ENCODE measurements at regions not wholly inside any gene's neighbourhood (a gene's known extent, or its start where the extent isn't known, plus 50 kb on each side); places are given as distances from the start of the nearest gene placed in this dataset.

DNA sequence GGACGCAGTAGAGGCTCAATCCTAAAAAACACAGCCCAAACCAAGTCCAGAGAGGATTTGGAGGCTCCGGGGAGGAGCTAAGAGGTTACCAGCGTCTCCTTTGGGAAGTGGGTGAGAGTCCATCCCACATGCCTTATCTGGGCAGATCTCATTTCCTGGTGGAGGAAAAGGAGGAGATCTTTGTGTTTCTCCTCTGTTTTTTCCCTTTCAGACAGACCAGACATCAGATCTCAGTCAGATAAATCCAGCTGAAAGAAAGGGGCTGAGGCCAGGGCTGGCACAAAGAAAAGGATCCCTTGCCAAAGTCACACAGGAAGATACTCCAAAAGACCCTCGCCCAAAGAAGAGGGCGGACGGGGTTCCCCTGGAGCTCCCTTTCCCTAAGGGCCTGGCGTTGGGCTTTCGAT is 58.3 kb upstream of the COMTD1 start:
- TF ChIP-seq, protein P1, sequence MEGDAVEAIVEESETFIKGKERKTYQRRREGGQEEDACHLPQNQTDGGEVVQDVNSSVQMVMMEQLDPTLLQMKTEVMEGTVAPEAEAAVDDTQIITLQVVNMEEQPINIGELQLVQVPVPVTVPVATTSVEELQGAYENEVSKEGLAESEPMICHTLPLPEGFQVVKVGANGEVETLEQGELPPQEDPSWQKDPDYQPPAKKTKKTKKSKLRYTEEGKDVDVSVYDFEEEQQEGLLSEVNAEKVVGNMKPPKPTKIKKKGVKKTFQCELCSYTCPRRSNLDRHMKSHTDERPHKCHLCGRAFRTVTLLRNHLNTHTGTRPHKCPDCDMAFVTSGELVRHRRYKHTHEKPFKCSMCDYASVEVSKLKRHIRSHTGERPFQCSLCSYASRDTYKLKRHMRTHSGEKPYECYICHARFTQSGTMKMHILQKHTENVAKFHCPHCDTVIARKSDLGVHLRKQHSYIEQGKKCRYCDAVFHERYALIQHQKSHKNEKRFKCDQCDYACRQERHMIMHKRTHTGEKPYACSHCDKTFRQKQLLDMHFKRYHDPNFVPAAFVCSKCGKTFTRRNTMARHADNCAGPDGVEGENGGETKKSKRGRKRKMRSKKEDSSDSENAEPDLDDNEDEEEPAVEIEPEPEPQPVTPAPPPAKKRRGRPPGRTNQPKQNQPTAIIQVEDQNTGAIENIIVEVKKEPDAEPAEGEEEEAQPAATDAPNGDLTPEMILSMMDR (IDR thresholded peaks at IDR 0.05; ENCODE audit: low read depth, low read length) = no peak
- TF ChIP-seq EZH2phosphoT487 (IDR thresholded peaks at IDR 0.05; ENCODE audit: low read depth) = no peak

Data from OCI-LY3 (cell line).